Transverse colon (tissue), 4 donors: ENCODE measurements at regions not wholly inside any gene's neighbourhood (a gene's known extent, or its start where the extent isn't known, plus 50 kb on each side); places are given as distances from the start of the nearest gene placed in this dataset.

ENCODE experiments used
- DNase-seq: peaks from one replicate; pipeline ENCODE4 v3.0.0-alpha.2; 2019
- H3K27ac ChIP-seq, 4 donors: fragments of 200-600 bp; sonication (generic); 2 replicates each; pipeline ENCODE4 v1.5.1; 2016 to 2018; ENCODE audit warnings: inconsistent platforms in 4 of 4
- H3K27me3 ChIP-seq: fragments of 200-600 bp; sonication (generic); 2 replicates; pipeline ENCODE4 v1.5.1; 2017; ENCODE audit warnings: inconsistent platforms
- H3K36me3 ChIP-seq, 4 donors: fragments of 200-600 bp; sonication (generic); 2 replicates each; pipeline ENCODE4 v1.5.1; 2017 to 2019; ENCODE audit warnings: inconsistent platforms in 4 of 4
- H3K4me1 ChIP-seq, 4 donors: fragments of 200-600 bp; sonication (generic); 2 replicates each; pipeline ENCODE4 v1.5.1; 2017 to 2020; ENCODE audit warnings: inconsistent platforms in 4 of 4
- H3K4me3 ChIP-seq, 4 donors: fragments of 200-600 bp; sonication (generic); 1 replicate in 1 of 4; 2 replicates in 3 of 4; pipeline versions ENCODE4 v1.5.1 to v1.6.1; 2017 to 2019; ENCODE audit warnings: inconsistent platforms in 4 of 4
- H3K9me3 ChIP-seq, 2 donors: fragments of 200-600 bp; sonication (generic); 2 replicates each; pipeline ENCODE4 v1.5.1; 2017 to 2019; ENCODE audit warnings: inconsistent platforms in 2 of 2
- EP300 ChIP-seq: sonication (generic); formaldehyde crosslinking; IDR thresholded peaks from one replicate; pipeline ENCODE4 v1.6.1; 2017; ENCODE audit warnings: antibody characterized with exemption, low read depth
- POLR2A ChIP-seq: fragments of 450-650 bp; IDR thresholded peaks from one replicate; pipeline ENCODE4 v1.6.1; 2016; ENCODE audit warnings: antibody characterized with exemption, mild to moderate bottlenecking, moderate library complexity
- POLR2AphosphoS5 ChIP-seq, 3 donors: sonication (generic); formaldehyde crosslinking; IDR thresholded peaks; one replicate each; pipeline ENCODE4 v1.6.1; 2016; ENCODE audit warnings: antibody characterized with exemption in 3 of 3
- WGBS, 2 donors: methylation state at CpG; one replicate each; pipeline ENCODE4 v1.1.5; 2018; ENCODE audit warnings: low coverage in 1 of 2; 5-methylcytosine and 5-hydroxymethylcytosine counted together
- in situ Hi-C, 4 donors: fragments of 200-750 bp; cut with MboI; loops; one replicate each; pipeline versions ENCODE4 v1.15.0 to v1.15.1; 2017; ENCODE audit warnings: low sequenced_read_pairs in 3 of 4, low pct_ligation_motif_present in 1 of 4, low pct_unique_long_range_greater_than_20kb in 1 of 4
- intact Hi-C: fragments of 100-400 bp; cut with DNase I; formaldehyde crosslinking; loops from one replicate; pipeline ENCODE4 v1.15.1; 2023; ENCODE audit warnings: low total_unique reads
- TF ChIP-seq, protein P1 (sequence below), 5 experiments: fragments of 200-600 bp in 3 of 5; fragments of 450-650 bp in 2 of 5; sonication (generic) in 3 of 5; IDR thresholded peaks; 1 replicate in 2 of 5; 2 replicates in 3 of 5; pipeline ENCODE4 v1.5.1; 2016 to 2017; ENCODE audit warnings: antibody characterized with exemption in 5 of 5, inconsistent platforms in 3 of 5, mild to moderate bottlenecking in 2 of 5, moderate library complexity in 1 of 5

DNA sequence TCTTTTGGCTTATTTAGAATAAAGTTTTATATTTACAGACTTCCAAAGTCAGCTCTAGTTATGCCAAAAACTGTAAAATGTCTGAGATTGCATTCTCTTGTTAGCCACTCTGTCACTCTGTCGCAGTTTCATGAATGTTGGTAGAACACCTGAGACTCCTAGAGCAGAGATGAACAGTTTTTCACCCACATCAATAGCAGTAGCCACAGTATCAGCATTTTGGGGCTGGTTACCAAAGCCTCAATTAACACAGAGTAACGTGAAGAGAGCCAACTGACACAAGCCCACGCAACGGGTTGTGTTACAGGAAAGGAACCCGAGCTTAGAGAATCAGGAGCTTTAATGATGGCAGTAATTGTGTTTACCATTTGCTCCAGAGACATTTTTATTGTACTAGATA lies 443.0 kb upstream of the SLC39A10 start:
- Histone ChIP-seq H3K27me3 (no peaks in the 10 kb centered on the region), H3K4me1 (no peaks in the 10 kb centered on the region), H3K9me3 (no peaks in the 10 kb centered on the region), H3K4me3 (no peak overlapping the region), H3K27ac (no peak overlapping the region), H3K36me3 (no peaks in the 10 kb centered on the region)
- no peak for DNase-seq
- in situ Hi-C loops (no loop called here), intact Hi-C loops (no loop called here)
- 56 to 100% methylated on average over 1 to 5 of the region's 5 CpGs for WGBS, 2 donors
- TF ChIP-seq POLR2AphosphoS5 (IDR thresholded peaks at IDR 0.05) (no peak), POLR2A (no peak), EP300 (no peak)
- TF ChIP-seq, protein P1, sequence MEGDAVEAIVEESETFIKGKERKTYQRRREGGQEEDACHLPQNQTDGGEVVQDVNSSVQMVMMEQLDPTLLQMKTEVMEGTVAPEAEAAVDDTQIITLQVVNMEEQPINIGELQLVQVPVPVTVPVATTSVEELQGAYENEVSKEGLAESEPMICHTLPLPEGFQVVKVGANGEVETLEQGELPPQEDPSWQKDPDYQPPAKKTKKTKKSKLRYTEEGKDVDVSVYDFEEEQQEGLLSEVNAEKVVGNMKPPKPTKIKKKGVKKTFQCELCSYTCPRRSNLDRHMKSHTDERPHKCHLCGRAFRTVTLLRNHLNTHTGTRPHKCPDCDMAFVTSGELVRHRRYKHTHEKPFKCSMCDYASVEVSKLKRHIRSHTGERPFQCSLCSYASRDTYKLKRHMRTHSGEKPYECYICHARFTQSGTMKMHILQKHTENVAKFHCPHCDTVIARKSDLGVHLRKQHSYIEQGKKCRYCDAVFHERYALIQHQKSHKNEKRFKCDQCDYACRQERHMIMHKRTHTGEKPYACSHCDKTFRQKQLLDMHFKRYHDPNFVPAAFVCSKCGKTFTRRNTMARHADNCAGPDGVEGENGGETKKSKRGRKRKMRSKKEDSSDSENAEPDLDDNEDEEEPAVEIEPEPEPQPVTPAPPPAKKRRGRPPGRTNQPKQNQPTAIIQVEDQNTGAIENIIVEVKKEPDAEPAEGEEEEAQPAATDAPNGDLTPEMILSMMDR (IDR thresholded peaks at IDR 0.05) = no peak

GRCh38 chr2:195212586-195212985 lies 444.4 kb upstream of the SLC39A10 start:
- 42 to 47% methylated on average over 3 of the region's 3 CpGs for WGBS, 2 donors
- intact Hi-C loops (no loop called here), in situ Hi-C loops (no loop called here)
- Histone ChIP-seq H3K27me3 (no peaks in the 10 kb centered on the region), H3K27ac (no peak overlapping the region), H3K4me3 (no peak overlapping the region), H3K36me3 (no peaks in the 10 kb centered on the region), H3K9me3 (no peaks in the 10 kb centered on the region), H3K4me1 (no peaks in the 10 kb centered on the region)
- DNase-seq = no peak
- TF ChIP-seq EP300 = no peak
- no peak for TF ChIP-seq POLR2AphosphoS5 (IDR thresholded peaks at IDR 0.05)
- TF ChIP-seq, protein P1 (IDR thresholded peaks at IDR 0.05) = no peak
- no peak for TF ChIP-seq POLR2A

DNA sequence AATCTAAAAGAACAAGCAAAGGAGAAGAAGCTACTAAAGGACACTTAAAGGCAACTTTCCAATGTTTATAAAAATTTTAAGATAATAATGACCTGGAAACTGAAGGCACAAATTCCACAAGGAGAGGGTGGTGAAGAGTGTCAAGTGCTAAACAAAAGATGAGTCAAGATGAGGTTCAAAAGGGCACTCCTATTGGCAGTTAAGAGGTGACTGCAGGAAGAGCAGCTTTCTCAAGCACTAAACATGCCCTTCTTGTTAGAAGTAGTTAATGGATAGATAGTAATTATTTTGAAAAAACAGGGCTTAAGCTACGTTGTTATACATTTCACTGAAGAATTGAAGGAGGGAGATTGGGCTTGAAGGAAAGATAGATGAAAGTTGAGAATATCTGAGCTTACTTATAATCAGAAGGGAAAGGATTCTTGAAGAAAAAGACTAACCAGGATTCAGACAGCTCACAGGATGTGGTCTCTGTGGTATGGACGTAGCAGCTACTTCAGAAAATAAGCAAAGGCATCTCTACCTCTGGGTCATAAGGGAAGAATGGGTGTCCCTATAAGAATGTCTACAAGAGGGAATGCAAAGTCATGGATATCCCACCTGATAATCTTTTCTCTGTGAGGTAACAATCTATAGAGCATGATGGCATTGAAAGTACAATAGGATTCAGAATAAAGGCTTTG lies 454.7 kb upstream of the SLC39A10 start:
- WGBS, 2 donors = 50 to 52% methylated on average over 2 of the region's 2 CpGs
- intact Hi-C loops = no loop called here
- DNase-seq = no peak
- Histone ChIP-seq H3K36me3 (no peaks in the 10 kb centered on the region), H3K27ac (no peak overlapping the region), H3K27me3 (no peaks in the 10 kb centered on the region), H3K9me3 (no peaks in the 10 kb centered on the region), H3K4me1 (no peaks in the 10 kb centered on the region), H3K4me3 (no peak overlapping the region)
- TF ChIP-seq POLR2A (no peak), POLR2AphosphoS5 (IDR thresholded peaks at IDR 0.05) (no peak), EP300 (no peak)
- TF ChIP-seq, protein P1 (IDR thresholded peaks at IDR 0.05) = no peak
- in situ Hi-C loops = no loop called here

GRCh38 chr2:195199864-195200263 lies 457.2 kb upstream of the SLC39A10 start:
- no peaks in the 10 kb centered on the region for H3K4me1 ChIP-seq
- in situ Hi-C loops = no loop called here
- intact Hi-C loops = no loop called here
- H3K4me3 ChIP-seq = no peak overlapping the region
- no peaks in the 10 kb centered on the region for H3K27me3 ChIP-seq
- no peak for DNase-seq
- no peaks in the 10 kb centered on the region for H3K36me3 ChIP-seq
- H3K27ac ChIP-seq = no peak overlapping the region
- no peaks in the 10 kb centered on the region for H3K9me3 ChIP-seq
- TF ChIP-seq POLR2A (no peak), POLR2AphosphoS5 (IDR thresholded peaks at IDR 0.05) (no peak), EP300 (no peak)
- TF ChIP-seq, protein P1 (IDR thresholded peaks at IDR 0.05) = no peak
